Astrocyte (in vitro differentiated cells and primary cell): ENCODE measurements at regions not wholly inside any gene's neighbourhood (a gene's known extent, or its start where the extent isn't known, plus 50 kb on each side); places are given as distances from the start of the nearest gene placed in this dataset.
"Not testable (repeated sequence)": the region's sequence is repeated elsewhere in the genome, so short reads cannot be mapped to it uniquely, and the experiment has no call there.

ENCODE experiments used
- DNase-seq: peaks from one replicate; pipeline ENCODE4 v3.0.0-alpha.2; 2010; ENCODE audit warnings: low read depth
- FAIRE-seq: peaks from 2 replicates; lab custom pipeline; 2011; peaks lifted over from hg19 to GRCh38; lab: Jason Lieb, UNC
- H2AFZ ChIP-seq: 2 replicates; pipeline ENCODE4 v1.6.0; 2012; ENCODE audit warnings: low read depth, low read length, inconsistent platforms
- H3K27ac ChIP-seq: 2 replicates; pipeline ENCODE4 v1.5.1; 2011; ENCODE audit warnings: low read depth, low read length, inconsistent platforms
- H3K27me3 ChIP-seq: 2 replicates; pipeline ENCODE4 v1.6.0; 2011; ENCODE audit warnings: low read length, inconsistent platforms; ENCODE audit not compliant: insufficient read depth
- H3K36me3 ChIP-seq: 2 replicates; pipeline ENCODE4 v1.5.1; 2011; ENCODE audit warnings: low read length, inconsistent platforms; ENCODE audit not compliant: insufficient read depth
- H3K4me1 ChIP-seq: 2 replicates; pipeline ENCODE4 v1.5.1; 2011; ENCODE audit warnings: low read length, inconsistent platforms; ENCODE audit not compliant: insufficient read depth
- H3K4me2 ChIP-seq: 2 replicates; pipeline ENCODE4 v1.6.0; 2012; ENCODE audit warnings: low read length, inconsistent platforms
- H3K4me3 ChIP-seq: 2 replicates; pipeline ENCODE4 v1.5.1; 2011; ENCODE audit warnings: low read depth, mild to moderate bottlenecking, low read length, inconsistent platforms; ENCODE audit not compliant: insufficient read depth
- H3K79me2 ChIP-seq: 2 replicates; pipeline ENCODE4 v1.6.0; 2012; ENCODE audit warnings: mild to moderate bottlenecking, low read length, inconsistent platforms; ENCODE audit not compliant: insufficient read depth
- H3K9ac ChIP-seq: 2 replicates; pipeline ENCODE4 v1.6.0; 2012; ENCODE audit warnings: mild to moderate bottlenecking, low read length, inconsistent platforms
- H3K9me3 ChIP-seq: 2 replicates; pipeline ENCODE4 v1.5.1; 2012; ENCODE audit warnings: low read depth, mild to moderate bottlenecking, low read length, inconsistent platforms; ENCODE audit not compliant: insufficient read depth
- H4K20me1 ChIP-seq: 2 replicates; pipeline ENCODE4 v1.6.0; 2012; ENCODE audit warnings: low read length, inconsistent platforms; ENCODE audit not compliant: insufficient read depth
- H3K27ac Mint-ChIP-seq: one replicate; pipeline ENCODE4 v1.8.0; 2021; ENCODE audit warnings: mild to moderate bottlenecking, mixed read lengths; ENCODE audit not compliant: unreplicated experiment
- H3K27me3 Mint-ChIP-seq: one replicate; pipeline ENCODE4 v1.8.0; 2021; ENCODE audit warnings: low read depth, mixed read lengths; ENCODE audit not compliant: unreplicated experiment
- H3K36me3 Mint-ChIP-seq: one replicate; pipeline ENCODE4 v1.8.0; 2021; ENCODE audit warnings: low read depth, mixed read lengths; ENCODE audit not compliant: unreplicated experiment
- H3K4me1 Mint-ChIP-seq: one replicate; pipeline ENCODE4 v1.8.0; 2021; ENCODE audit warnings: low read depth, mixed read lengths; ENCODE audit not compliant: unreplicated experiment
- H3K4me3 Mint-ChIP-seq: one replicate; pipeline ENCODE4 v1.8.0; 2021; ENCODE audit warnings: mild to moderate bottlenecking, moderate library complexity, mixed read lengths; ENCODE audit not compliant: unreplicated experiment
- H3K9me3 Mint-ChIP-seq: one replicate; pipeline ENCODE4 v1.8.0; 2021; ENCODE audit warnings: mild to moderate bottlenecking, mixed read lengths; ENCODE audit not compliant: unreplicated experiment
- CTCF ChIP-seq: IDR thresholded peaks from 2 replicates; pipeline ENCODE4 v1.5.1; 2011; ENCODE audit warnings: low read depth, mild to moderate bottlenecking, inconsistent platforms, low read length, moderate library complexity; ENCODE audit not compliant: insufficient read depth
- EZH2 ChIP-seq: IDR thresholded peaks from 2 replicates; pipeline ENCODE4 v1.6.1; 2012; ENCODE audit warnings: mild to moderate bottlenecking, low read length, inconsistent platforms; ENCODE audit not compliant: insufficient read depth

GRCh38 chr9:82761956-82762355 lies 301.0 kb downstream of the RASEF start:
- Histone ChIP-seq H2AFZ (no peak overlapping the region), H3K9ac (no peak overlapping the region), H3K27me3 (no peaks in the 10 kb centered on the region), H3K36me3 (no peaks in the 10 kb centered on the region), H3K79me2 (no peaks in the 10 kb centered on the region), H3K4me1 (no peaks in the 10 kb centered on the region), H3K4me2 (no peak overlapping the region), H4K20me1 (no peaks in the 10 kb centered on the region), H3K9me3 (no peaks in the 10 kb centered on the region), H3K4me3 (no peak overlapping the region), H3K27ac (no peak overlapping the region)
- no peak overlapping the region for H3K4me3 Mint-ChIP-seq
- H3K9me3 Mint-ChIP-seq = no peaks in the 10 kb centered on the region
- H3K27me3 Mint-ChIP-seq = no peaks in the 10 kb centered on the region
- TF ChIP-seq EZH2 (no peak), CTCF (no peak)
- DNase-seq = no peak
- no peak overlapping the region for H3K27ac Mint-ChIP-seq
- no peaks in the 10 kb centered on the region for H3K4me1 Mint-ChIP-seq
- FAIRE-seq = no peak
- H3K36me3 Mint-ChIP-seq = no peaks in the 10 kb centered on the region

- Histone ChIP-seq H3K4me1 (no peaks in the 10 kb centered on the region), H3K9ac (no peak overlapping the region), H3K9me3 (no peaks in the 10 kb centered on the region), H3K4me3 (no peak overlapping the region), H3K27ac (no peak overlapping the region), H3K36me3 (no peaks in the 10 kb centered on the region), H4K20me1 (no peaks in the 10 kb centered on the region), H2AFZ (no peak overlapping the region), H3K79me2 (no peaks in the 10 kb centered on the region), H3K27me3 (no peaks in the 10 kb centered on the region), H3K4me2 (no peak overlapping the region)
- Mint-ChIP-seq H3K27me3 (no peaks in the 10 kb centered on the region), H3K9me3 (no peaks in the 10 kb centered on the region), H3K4me3 (no peak overlapping the region), H3K4me1 (no peaks in the 10 kb centered on the region), H3K27ac (no peak overlapping the region), H3K36me3 (no peaks in the 10 kb centered on the region)
- DNase-seq = no peak
- no peak for FAIRE-seq
- no peak for TF ChIP-seq EZH2
- no peak for TF ChIP-seq CTCF
Measured at GRCh38 chr9:82763656-82764055, 299.3 kb downstream of the RASEF start.

GRCh38 chr9:82764061-82764668 lies 298.8 kb downstream of the RASEF start:
- Mint-ChIP-seq H3K27me3 (no peaks in the 10 kb centered on the region), H3K9me3 (no peaks in the 10 kb centered on the region), H3K4me1 (no peaks in the 10 kb centered on the region), H3K36me3 (no peaks in the 10 kb centered on the region), H3K4me3 (no peak overlapping the region), H3K27ac (no peak overlapping the region)
- FAIRE-seq (no peak), DNase-seq (no peak)
- Histone ChIP-seq H3K9ac (no peak overlapping the region), H3K27me3 (no peaks in the 10 kb centered on the region), H3K79me2 (no peaks in the 10 kb centered on the region), H3K36me3 (no peaks in the 10 kb centered on the region), H3K4me1 (no peaks in the 10 kb centered on the region), H3K27ac (no peak overlapping the region), H3K9me3 (no peaks in the 10 kb centered on the region), H3K4me3 (no peak overlapping the region), H4K20me1 (no peaks in the 10 kb centered on the region), H3K4me2 (no peak overlapping the region), H2AFZ (no peak overlapping the region)
- TF ChIP-seq EZH2 = no peak
- no peak for TF ChIP-seq CTCF

- H3K36me3 ChIP-seq, H3K27ac ChIP-seq, H2AFZ ChIP-seq, H3K4me1 ChIP-seq, H3K4me2 ChIP-seq, H3K27me3 Mint-ChIP-seq, H3K9ac ChIP-seq, H3K79me2 ChIP-seq, DNase-seq, H3K27me3 ChIP-seq, H3K27ac Mint-ChIP-seq, H3K4me1 Mint-ChIP-seq, H3K9me3 Mint-ChIP-seq, H3K9me3 ChIP-seq, FAIRE-seq, H3K4me3 ChIP-seq, H4K20me1 ChIP-seq, H3K4me3 Mint-ChIP-seq, H3K36me3 Mint-ChIP-seq: not testable (repeated sequence)
Measured at GRCh38 chr9:82774707-82775231, 288.2 kb downstream of the RASEF start.
